GM12864 (cell line): ENCODE measurements at regions not wholly inside any gene's neighbourhood (a gene's known extent, or its start where the extent isn't known, plus 50 kb on each side); places are given as distances from the start of the nearest gene placed in this dataset.
"Not testable (repeated sequence)": the region's sequence is repeated elsewhere in the genome, so short reads cannot be mapped to it uniquely, and the experiment has no call there.

Experiments used
- DNase-seq: peaks from one replicate; pipeline ENCODE4 v3.0.0-alpha.2; 2011; ENCODE audit warnings: low read depth
- H3K4me3 ChIP-seq: 2 replicates; pipeline ENCODE4 v1.5.1; 2011; ENCODE audit warnings: mild to moderate bottlenecking, low read depth, low read length, control low read depth
- TF ChIP-seq, protein P1 (sequence below): IDR thresholded peaks from 2 replicates; pipeline ENCODE4 v1.5.1; 2011; ENCODE audit warnings: low read depth, mild to moderate bottlenecking, moderate library complexity, low read length, control low read depth, inconsistent platforms; ENCODE audit errors: missing control alignments

DNA sequence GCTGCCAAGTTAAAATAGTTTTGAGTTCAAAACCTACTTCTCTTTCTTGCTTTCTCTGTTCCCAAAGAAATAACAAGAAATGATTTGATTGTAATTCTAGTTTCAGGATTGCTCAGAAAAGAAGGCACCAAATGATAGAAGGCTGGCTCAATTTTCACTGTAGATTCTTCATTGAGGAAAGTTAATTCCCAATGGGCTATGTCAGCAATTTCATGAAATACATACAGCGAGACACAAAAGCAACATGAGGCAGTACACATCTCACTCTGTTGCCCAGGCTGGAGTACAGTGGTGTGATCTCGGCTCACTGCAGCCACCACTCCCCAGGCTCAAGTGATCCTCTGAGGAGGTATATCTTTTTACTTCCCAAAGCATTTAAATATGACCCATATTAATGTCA, 1659.9 kb upstream of the C9orf72 start:
- TF ChIP-seq, protein P1, sequence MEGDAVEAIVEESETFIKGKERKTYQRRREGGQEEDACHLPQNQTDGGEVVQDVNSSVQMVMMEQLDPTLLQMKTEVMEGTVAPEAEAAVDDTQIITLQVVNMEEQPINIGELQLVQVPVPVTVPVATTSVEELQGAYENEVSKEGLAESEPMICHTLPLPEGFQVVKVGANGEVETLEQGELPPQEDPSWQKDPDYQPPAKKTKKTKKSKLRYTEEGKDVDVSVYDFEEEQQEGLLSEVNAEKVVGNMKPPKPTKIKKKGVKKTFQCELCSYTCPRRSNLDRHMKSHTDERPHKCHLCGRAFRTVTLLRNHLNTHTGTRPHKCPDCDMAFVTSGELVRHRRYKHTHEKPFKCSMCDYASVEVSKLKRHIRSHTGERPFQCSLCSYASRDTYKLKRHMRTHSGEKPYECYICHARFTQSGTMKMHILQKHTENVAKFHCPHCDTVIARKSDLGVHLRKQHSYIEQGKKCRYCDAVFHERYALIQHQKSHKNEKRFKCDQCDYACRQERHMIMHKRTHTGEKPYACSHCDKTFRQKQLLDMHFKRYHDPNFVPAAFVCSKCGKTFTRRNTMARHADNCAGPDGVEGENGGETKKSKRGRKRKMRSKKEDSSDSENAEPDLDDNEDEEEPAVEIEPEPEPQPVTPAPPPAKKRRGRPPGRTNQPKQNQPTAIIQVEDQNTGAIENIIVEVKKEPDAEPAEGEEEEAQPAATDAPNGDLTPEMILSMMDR: no peak
- no peak overlapping the region for H3K4me3 ChIP-seq
- no peak for DNase-seq

DNA sequence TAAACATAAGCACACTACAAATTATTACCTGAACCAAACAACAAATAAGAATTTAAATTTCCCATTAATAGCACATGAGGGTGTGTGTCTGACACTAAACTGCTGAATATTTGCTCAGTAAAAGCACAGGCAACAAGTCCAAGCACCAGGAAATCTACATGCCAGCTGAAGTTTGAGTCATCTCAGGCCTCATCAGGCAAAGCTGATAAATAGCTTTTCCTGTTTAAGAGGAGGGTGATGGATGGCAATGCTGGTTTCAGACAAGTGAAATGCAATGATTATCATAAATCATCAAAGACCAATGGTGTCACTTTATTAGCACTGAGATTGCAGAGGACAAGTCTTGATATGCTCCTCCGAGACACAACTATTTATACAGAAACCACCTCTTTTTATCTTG, 1668.0 kb upstream of the C9orf72 start:
- TF ChIP-seq, protein P1: no peak
- no peak overlapping the region for H3K4me3 ChIP-seq
- DNase-seq: no peak

DNA sequence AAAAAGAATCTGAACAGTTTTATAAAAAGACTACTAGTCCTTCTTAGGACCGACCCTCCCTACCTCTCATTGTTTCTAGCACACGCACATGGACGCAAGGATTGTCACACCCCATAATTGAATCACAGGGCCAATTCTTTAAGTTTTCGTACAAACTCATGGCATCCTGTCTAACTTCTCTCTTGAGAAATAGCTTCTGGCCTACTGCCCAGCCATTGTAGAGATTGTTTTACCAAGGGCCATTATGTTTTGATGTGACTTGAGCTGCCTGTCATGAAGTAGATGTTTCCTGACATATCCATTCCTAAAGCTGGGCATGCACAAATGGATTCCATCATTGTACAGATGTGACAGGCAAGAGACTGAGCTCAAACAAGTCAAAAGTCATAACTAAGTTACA, 1672.1 kb upstream of the C9orf72 start:
- TF ChIP-seq, protein P1: no peak
- no peak for DNase-seq
- H3K4me3 ChIP-seq: no peak overlapping the region

DNA sequence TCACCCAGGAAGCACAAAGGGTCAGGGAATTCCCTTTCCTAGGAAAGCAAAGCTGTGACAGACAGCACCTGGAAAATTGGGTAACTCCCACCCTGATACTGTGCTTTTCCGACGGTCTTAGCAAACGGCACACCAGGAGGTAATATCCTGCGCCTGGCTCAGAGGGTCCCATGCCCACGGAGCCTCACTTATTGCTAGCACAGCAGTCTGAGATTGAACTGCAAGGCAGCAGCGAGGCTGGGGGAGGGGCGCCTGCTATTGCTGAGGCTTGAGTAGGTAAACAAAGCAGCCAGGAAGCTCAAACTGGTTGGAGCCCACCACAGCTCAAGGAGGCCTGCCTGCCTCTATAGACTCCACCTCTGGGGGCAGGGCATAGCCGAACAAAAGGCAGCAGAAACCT, 1697.1 kb upstream of the C9orf72 start:
- not testable (repeated sequence) for DNase-seq, H3K4me3 ChIP-seq

DNA sequence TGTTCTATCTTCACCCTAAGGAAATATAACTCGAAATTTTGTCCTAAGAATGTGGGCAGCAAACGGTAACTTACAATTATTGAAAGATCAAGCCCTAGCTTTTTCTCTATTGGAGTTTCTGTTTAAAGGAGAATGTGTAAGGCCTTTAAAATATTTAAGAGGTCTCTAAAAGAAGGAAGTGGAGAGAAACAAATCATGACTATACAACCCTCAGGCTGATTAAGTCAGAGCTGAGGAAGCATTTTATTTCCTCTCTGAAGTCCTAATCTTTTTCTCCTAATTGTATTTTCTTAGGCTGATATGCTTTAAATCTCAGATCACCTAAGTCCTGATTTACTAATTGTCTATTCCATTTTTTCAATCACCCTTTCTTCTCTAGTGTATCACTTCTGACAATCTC, 1708.8 kb upstream of the C9orf72 start:
- TF ChIP-seq, protein P1: no peak
- DNase-seq: no peak
- no peak overlapping the region for H3K4me3 ChIP-seq

DNA sequence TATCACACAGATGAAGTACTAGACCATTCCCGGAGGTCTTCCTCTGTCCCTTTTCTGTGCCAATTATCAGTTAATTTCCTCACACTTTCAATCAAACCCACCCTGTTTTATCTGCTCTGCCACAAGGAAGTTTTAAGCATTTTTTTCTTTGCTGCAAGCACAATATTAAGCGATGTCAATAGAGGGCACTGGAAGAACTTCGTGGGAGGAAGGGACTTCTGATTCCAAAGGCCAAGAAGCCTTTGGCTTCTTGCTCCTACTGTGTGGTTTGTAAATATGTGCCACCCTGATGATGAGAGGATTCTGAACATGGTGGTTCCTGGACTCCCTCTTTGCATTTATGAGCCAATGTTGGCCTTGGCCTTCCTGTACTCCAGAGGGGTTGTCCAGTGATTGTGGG, 1712.5 kb upstream of the C9orf72 start:
- TF ChIP-seq, protein P1: no peak
- no peak for DNase-seq

DNA sequence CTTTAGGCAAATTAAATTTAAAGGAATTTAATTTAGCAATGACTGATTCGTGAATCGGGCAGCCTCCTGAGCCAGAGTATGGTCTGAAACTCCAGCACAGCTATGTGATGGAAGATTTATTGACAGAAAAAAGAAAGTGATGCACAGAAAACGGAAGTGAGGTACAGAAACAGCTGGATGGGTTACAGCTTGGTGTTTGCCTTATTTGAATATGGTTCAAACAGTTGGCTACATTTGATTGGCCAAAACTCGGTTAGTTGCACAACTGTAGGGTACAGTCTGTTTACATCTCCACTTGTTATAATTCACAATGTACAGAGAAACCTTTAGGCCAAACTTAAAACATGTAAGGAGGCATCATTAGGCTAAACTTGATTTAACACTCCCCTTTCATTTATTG, 1716.1 kb upstream of the C9orf72 start:
- TF ChIP-seq, protein P1: no peak
- H3K4me3 ChIP-seq: no peak overlapping the region
- no peak for DNase-seq

More for the DNA sequence above, 1712.5 kb upstream of the C9orf72 start:
- H3K4me3 ChIP-seq: no peak overlapping the region

DNA sequence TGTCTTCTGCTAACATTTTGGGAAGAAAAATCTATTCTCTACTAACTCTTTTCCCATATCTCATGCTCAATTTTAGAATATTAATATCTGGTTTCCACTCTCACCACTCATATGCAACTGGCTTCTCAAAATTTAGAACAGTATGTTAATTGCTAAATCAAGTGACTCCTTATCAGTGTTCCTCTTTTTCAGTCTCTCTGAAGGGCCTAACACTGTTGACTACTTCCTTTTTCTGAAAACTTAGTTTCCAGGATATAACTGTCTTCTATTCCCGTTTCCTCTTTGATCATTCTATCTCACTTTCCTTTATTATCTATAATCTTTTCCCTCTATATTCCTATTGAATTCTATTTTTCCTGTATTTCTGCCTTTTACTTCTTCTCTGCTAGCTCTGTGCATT, 1717.2 kb upstream of the C9orf72 start:
- no peak overlapping the region for H3K4me3 ChIP-seq
- TF ChIP-seq, protein P1: no peak
- DNase-seq: no peak
